ENCODE measurements at regions not wholly inside any gene's neighbourhood (a gene's known extent, or its start where the extent isn't known, plus 50 kb on each side); places are given as distances from the start of the nearest gene placed in this dataset.

- no peak for DNase-seq
Observed at GRCh38 chr13:104143760-104144416, 1077.7 kb upstream of the SLC10A2 start.

GRCh38 chr13:104140552-104140951 lies 1074.3 kb upstream of the SLC10A2 start:
- no peak for DNase-seq

GRCh38 chr13:104137416-104137815 lies 1071.2 kb upstream of the SLC10A2 start:
- DNase-seq: no peak

GRCh38 chr13:104132849-104133248 lies 1066.6 kb upstream of the SLC10A2 start:
- no peak for DNase-seq

GRCh38 chr13:104114101-104114500 lies 1047.9 kb upstream of the SLC10A2 start:
- DNase-seq: no peak

- DNase-seq: no peak
Observed at GRCh38 chr13:104111031-104111430, 1044.8 kb upstream of the SLC10A2 start.

- DNase-seq: no peak
Observed at GRCh38 chr13:104106705-104107393, 1040.6 kb upstream of the SLC10A2 start.

GRCh38 chr13:104105418-104106355 lies 1039.5 kb upstream of the SLC10A2 start:
- DNase-seq: no peak

GRCh38 chr13:104099750-104100149 lies 1033.5 kb upstream of the SLC10A2 start:
- no peak for DNase-seq

- no peak for DNase-seq
Observed at GRCh38 chr13:104098421-104098820, 1032.2 kb upstream of the SLC10A2 start.

GRCh38 chr13:104086759-104087158 lies 1020.5 kb upstream of the SLC10A2 start:
- no peak for DNase-seq

GRCh38 chr13:104086210-104086609 lies 1020.0 kb upstream of the SLC10A2 start:
- no peak for DNase-seq

- DNase-seq: no peak
Observed at GRCh38 chr13:104085611-104086010, 1019.4 kb upstream of the SLC10A2 start.

GRCh38 chr13:104074326-104074725 lies 1008.1 kb upstream of the SLC10A2 start:
- no peak for DNase-seq

- DNase-seq: no peak
Observed at GRCh38 chr13:104071806-104072205, 1005.6 kb upstream of the SLC10A2 start.

GRCh38 chr13:104065328-104065727 lies 999.1 kb upstream of the SLC10A2 start:
- no peak for DNase-seq

GRCh38 chr13:104057861-104058260 lies 991.6 kb upstream of the SLC10A2 start:
- no peak for DNase-seq

- DNase-seq: no peak
Observed at GRCh38 chr13:104045907-104046306, 979.7 kb upstream of the SLC10A2 start.

GRCh38 chr13:104043184-104043583 lies 977.0 kb upstream of the SLC10A2 start:
- DNase-seq: peak in 1 of 14 donors; percentile 4

GRCh38 chr13:104034891-104035290 lies 968.7 kb upstream of the SLC10A2 start:
- DNase-seq: no peak

- DNase-seq: no peak
Observed at GRCh38 chr13:104025303-104025702, 959.1 kb upstream of the SLC10A2 start.

- DNase-seq: no peak
Observed at GRCh38 chr13:104024416-104025170, 958.4 kb upstream of the SLC10A2 start.
